ENCODE measurements at regions not wholly inside any gene's neighbourhood (a gene's known extent, or its start where the extent isn't known, plus 50 kb on each side); places are given as distances from the start of the nearest gene placed in this dataset.

GRCh38 chr3:82954486-82954885, 1193.0 kb upstream of the GBE1 start:
- Histone ChIP-seq H3K27me3 (ENCODE audit: insufficient read depth, poor library complexity, severe bottlenecking) (no peaks in the 10 kb centered on the region), H3K27ac (replicated peaks) (no peak overlapping the region), H3K4me3 (replicated peaks; ENCODE audit: insufficient read depth, low read length) (no peak overlapping the region)
- TF ChIP-seq CTCF (IDR thresholded peaks at IDR 0.05; ENCODE audit: insufficient read depth, low read length) (no peak), GABPA (IDR thresholded peaks at IDR 0.05; ENCODE audit: low read depth) (no peak), SPI1 (IDR thresholded peaks at IDR 0.05; ENCODE audit: borderline replicate concordance, low read depth) (no peak), POLR2AphosphoS5 (IDR thresholded peaks at IDR 0.05; ENCODE audit: low read depth) (no peak), REST (IDR thresholded peaks at IDR 0.05; ENCODE audit: insufficient replicate concordance, low read depth) (no peak)
- no peak for DNase-seq (ENCODE audit: low read depth in 1 of 2, low spot score in 1 of 2)

GRCh38 chr3:82942041-82942440, 1180.6 kb upstream of the GBE1 start:
- Histone ChIP-seq H3K27me3 (ENCODE audit: insufficient read depth, poor library complexity, severe bottlenecking) (no peaks in the 10 kb centered on the region), H3K4me3 (replicated peaks; ENCODE audit: insufficient read depth, low read length) (no peak overlapping the region), H3K27ac (replicated peaks) (no peak overlapping the region)
- no peak for DNase-seq (ENCODE audit: low read depth in 1 of 2, low spot score in 1 of 2)
- TF ChIP-seq CTCF (IDR thresholded peaks at IDR 0.05; ENCODE audit: insufficient read depth, low read length), result no peak
- TF ChIP-seq SPI1 (IDR thresholded peaks at IDR 0.05; ENCODE audit: borderline replicate concordance, low read depth), result no peak
- TF ChIP-seq REST (IDR thresholded peaks at IDR 0.05; ENCODE audit: insufficient replicate concordance, low read depth), result no peak
- TF ChIP-seq POLR2AphosphoS5 (IDR thresholded peaks at IDR 0.05; ENCODE audit: low read depth), result no peak
- no peak for TF ChIP-seq GABPA (IDR thresholded peaks at IDR 0.05; ENCODE audit: low read depth)

- Histone ChIP-seq H3K27me3 (ENCODE audit: insufficient read depth, poor library complexity, severe bottlenecking) (no peaks in the 10 kb centered on the region), H3K27ac (replicated peaks) (no peak overlapping the region), H3K4me3 (replicated peaks; ENCODE audit: insufficient read depth, low read length) (no peak overlapping the region)
- DNase-seq (ENCODE audit: low read depth in 1 of 2, low spot score in 1 of 2), result no peak
- TF ChIP-seq SPI1 (IDR thresholded peaks at IDR 0.05; ENCODE audit: borderline replicate concordance, low read depth), result no peak
- no peak for TF ChIP-seq POLR2AphosphoS5 (IDR thresholded peaks at IDR 0.05; ENCODE audit: low read depth)
- no peak for TF ChIP-seq GABPA (IDR thresholded peaks at IDR 0.05; ENCODE audit: low read depth)
- no peak for TF ChIP-seq CTCF (IDR thresholded peaks at IDR 0.05; ENCODE audit: insufficient read depth, low read length)
- TF ChIP-seq REST (IDR thresholded peaks at IDR 0.05; ENCODE audit: insufficient replicate concordance, low read depth), result no peak
Observed at GRCh38 chr3:82940124-82940523, 1178.7 kb upstream of the GBE1 start.

All from HL-60 (cell line).